ENCODE measurements at regions not wholly inside any gene's neighbourhood (a gene's known extent, or its start where the extent isn't known, plus 50 kb on each side); places are given as distances from the start of the nearest gene placed in this dataset.
"Not testable (repeated sequence)": the region's sequence is repeated elsewhere in the genome, so short reads cannot be mapped to it uniquely, and the experiment has no call there.

DNA sequence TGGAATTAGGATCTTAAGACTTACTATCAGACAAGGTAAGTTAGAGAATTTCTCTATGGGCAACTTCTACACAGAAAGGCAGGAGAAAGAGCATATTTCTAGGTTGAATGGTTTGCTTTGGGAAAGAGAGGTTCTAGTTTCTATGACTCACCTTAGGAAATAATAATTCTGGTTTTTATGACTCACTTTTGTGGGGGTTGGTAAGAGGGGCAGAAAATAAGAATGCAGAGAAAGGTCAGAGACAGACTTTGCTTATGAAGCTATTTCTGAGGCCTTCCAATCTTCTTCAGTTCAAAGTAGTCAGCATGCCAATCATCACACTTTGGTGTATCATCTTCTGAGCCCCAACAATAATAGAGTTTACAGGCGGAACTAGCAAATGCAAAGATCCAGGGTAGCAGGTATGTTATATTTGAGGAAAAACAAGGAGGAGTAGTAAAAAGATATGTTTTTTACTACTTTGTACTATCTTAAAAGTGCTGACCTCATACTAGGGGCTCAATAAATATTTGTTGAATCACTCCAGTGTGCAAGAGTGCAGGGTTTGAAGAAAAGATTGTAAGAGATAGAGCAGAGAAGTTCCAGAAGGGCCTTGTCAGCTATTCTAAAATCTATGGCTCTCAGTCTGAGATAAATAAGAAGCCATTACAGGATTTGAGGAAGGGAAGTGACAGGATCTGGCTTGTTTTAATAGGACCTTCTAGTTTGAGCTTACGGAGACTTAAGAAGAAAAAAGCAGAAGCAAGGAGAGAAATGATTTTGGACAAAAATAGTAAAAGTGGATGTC lies 56.7 kb upstream of the LRFN5 start:
- no peaks in the 10 kb centered on the region for H3K9me3 ChIP-seq (ENCODE audit: severe bottlenecking)

GRCh38 chr14:41549282-41549681 lies 57.4 kb upstream of the LRFN5 start:
- Histone ChIP-seq H3K4me3 (ENCODE audit: low read depth, low read length) (no peak overlapping the region), H3K27ac (no peak overlapping the region), H3K36me3 (no peaks in the 10 kb centered on the region), H3K9me3 (ENCODE audit: severe bottlenecking) (no peaks in the 10 kb centered on the region), H3K27me3 (ENCODE audit: insufficient read depth, low read depth, severe bottlenecking) (peaks cover 18% of the 10 kb centered on the region)
- no peak for DNase-seq
- TF ChIP-seq, protein P1, sequence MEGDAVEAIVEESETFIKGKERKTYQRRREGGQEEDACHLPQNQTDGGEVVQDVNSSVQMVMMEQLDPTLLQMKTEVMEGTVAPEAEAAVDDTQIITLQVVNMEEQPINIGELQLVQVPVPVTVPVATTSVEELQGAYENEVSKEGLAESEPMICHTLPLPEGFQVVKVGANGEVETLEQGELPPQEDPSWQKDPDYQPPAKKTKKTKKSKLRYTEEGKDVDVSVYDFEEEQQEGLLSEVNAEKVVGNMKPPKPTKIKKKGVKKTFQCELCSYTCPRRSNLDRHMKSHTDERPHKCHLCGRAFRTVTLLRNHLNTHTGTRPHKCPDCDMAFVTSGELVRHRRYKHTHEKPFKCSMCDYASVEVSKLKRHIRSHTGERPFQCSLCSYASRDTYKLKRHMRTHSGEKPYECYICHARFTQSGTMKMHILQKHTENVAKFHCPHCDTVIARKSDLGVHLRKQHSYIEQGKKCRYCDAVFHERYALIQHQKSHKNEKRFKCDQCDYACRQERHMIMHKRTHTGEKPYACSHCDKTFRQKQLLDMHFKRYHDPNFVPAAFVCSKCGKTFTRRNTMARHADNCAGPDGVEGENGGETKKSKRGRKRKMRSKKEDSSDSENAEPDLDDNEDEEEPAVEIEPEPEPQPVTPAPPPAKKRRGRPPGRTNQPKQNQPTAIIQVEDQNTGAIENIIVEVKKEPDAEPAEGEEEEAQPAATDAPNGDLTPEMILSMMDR (IDR thresholded peaks at IDR 0.05; ENCODE audit: low read depth, low read length): no peak

More for the DNA sequence above, 56.7 kb upstream of the LRFN5 start:
- H3K36me3 ChIP-seq: no peaks in the 10 kb centered on the region
- no peak overlapping the region for H3K27ac ChIP-seq
- no peak for DNase-seq
- TF ChIP-seq, protein P1 (IDR thresholded peaks at IDR 0.05; ENCODE audit: low read depth, low read length): no peak
- H3K4me3 ChIP-seq (ENCODE audit: low read depth, low read length): no peak overlapping the region
- peaks cover 16% of the 10 kb centered on the region for H3K27me3 ChIP-seq (ENCODE audit: insufficient read depth, low read depth, severe bottlenecking)

GRCh38 chr14:41548666-41549065 lies 58.0 kb upstream of the LRFN5 start:
- Histone ChIP-seq H3K27ac (no peak overlapping the region), H3K27me3 (ENCODE audit: insufficient read depth, low read depth, severe bottlenecking) (peaks cover 23% of the 10 kb centered on the region), H3K9me3 (ENCODE audit: severe bottlenecking) (no peaks in the 10 kb centered on the region), H3K4me3 (ENCODE audit: low read depth, low read length) (no peak overlapping the region), H3K36me3 (no peaks in the 10 kb centered on the region)
- TF ChIP-seq, protein P1 (IDR thresholded peaks at IDR 0.05; ENCODE audit: low read depth, low read length): no peak
- no peak for DNase-seq

DNA sequence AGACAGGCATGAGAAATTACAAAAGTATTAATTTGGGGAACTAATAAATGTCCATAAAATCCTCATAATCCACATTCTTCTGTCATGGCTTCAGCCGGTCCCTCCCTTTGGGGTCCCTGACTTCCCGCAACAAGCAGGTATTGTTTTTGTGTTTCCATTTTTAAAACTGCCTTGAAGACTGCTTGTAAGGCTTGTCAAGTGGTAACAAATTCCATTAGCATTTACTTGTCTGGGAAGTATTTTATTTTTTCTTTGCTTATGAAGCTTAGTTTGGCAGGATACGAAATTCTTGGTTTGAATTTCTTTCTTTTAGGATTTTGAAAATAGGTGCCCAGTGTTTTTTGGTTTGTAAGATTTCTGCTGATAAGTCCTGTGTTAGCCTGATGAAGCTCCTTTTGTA lies 65.3 kb upstream of the LRFN5 start:
- no peak overlapping the region for H3K27ac ChIP-seq
- peaks cover 10% of the 10 kb centered on the region for H3K27me3 ChIP-seq (ENCODE audit: insufficient read depth, low read depth, severe bottlenecking)
- H3K9me3 ChIP-seq (ENCODE audit: severe bottlenecking): no peaks in the 10 kb centered on the region
- no peaks in the 10 kb centered on the region for H3K36me3 ChIP-seq
- TF ChIP-seq, protein P1 (IDR thresholded peaks at IDR 0.05; ENCODE audit: low read depth, low read length): no peak
- no peak for DNase-seq
- H3K4me3 ChIP-seq (ENCODE audit: low read depth, low read length): no peak overlapping the region

- no peaks in the 10 kb centered on the region for H3K27me3 ChIP-seq (ENCODE audit: insufficient read depth, low read depth, severe bottlenecking)
- H3K9me3 ChIP-seq (ENCODE audit: severe bottlenecking): no peaks in the 10 kb centered on the region
- H3K27ac ChIP-seq: no peak overlapping the region
- DNase-seq: no peak
- TF ChIP-seq, protein P1 (IDR thresholded peaks at IDR 0.05; ENCODE audit: low read depth, low read length): no peak
- no peak overlapping the region for H3K4me3 ChIP-seq (ENCODE audit: low read depth, low read length)
- H3K36me3 ChIP-seq: no peaks in the 10 kb centered on the region
Observed at GRCh38 chr14:41532255-41532654, 74.4 kb upstream of the LRFN5 start.

DNA sequence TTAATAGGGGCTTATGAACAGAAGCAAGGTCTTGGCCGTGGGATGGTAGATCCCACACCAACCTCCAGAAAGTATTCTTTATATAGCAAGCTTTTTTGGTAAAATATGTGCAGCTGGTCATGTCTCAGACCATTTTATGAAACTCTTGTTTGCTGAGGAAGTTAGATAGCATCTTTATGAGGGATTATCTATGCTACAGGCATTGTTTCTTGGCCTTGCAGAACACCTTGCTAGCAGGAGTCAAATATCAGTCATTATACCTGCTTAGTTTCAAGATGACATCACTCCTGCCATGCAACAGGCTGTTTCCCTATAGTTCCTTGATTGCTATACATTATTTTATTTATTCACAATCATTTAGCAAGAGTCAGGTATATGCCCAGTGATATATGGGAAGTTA lies 84.8 kb upstream of the LRFN5 start:
- DNase-seq: no peak
- no peak overlapping the region for H3K27ac ChIP-seq
- H3K27me3 ChIP-seq (ENCODE audit: insufficient read depth, low read depth, severe bottlenecking): peaks cover 14% of the 10 kb centered on the region
- TF ChIP-seq, protein P1 (IDR thresholded peaks at IDR 0.05; ENCODE audit: low read depth, low read length): no peak
- H3K9me3 ChIP-seq (ENCODE audit: severe bottlenecking): no peaks in the 10 kb centered on the region
- H3K4me3 ChIP-seq (ENCODE audit: low read depth, low read length): no peak overlapping the region
- no peaks in the 10 kb centered on the region for H3K36me3 ChIP-seq

- H3K9me3 ChIP-seq (ENCODE audit: severe bottlenecking); H3K27ac ChIP-seq; H3K36me3 ChIP-seq; H3K4me3 ChIP-seq (ENCODE audit: low read depth, low read length); DNase-seq: not testable (repeated sequence)
- peaks cover 16% of the 10 kb centered on the region for H3K27me3 ChIP-seq (ENCODE audit: insufficient read depth, low read depth, severe bottlenecking)
Observed at GRCh38 chr14:41518030-41518429, 88.6 kb upstream of the LRFN5 start.

Measured in WERI-Rb-1 (cell line).